Thyroid gland (tissue), 4 donors: ENCODE measurements at regions not wholly inside any gene's neighbourhood (a gene's known extent, or its start where the extent isn't known, plus 50 kb on each side); places are given as distances from the start of the nearest gene placed in this dataset.

ENCODE experiments used
- POLR2A ChIP-seq, 2 donors: fragments of 450-650 bp; IDR thresholded peaks; one replicate each; pipeline ENCODE4 v1.6.1; 2017; ENCODE audit warnings: antibody characterized with exemption in 2 of 2, mild to moderate bottlenecking in 2 of 2, moderate library complexity in 1 of 2
- TF ChIP-seq, protein P1 (sequence below), 6 experiments: fragments of 200-600 bp in 3 of 6; fragments of 450-650 bp in 3 of 6; sonication (generic) in 3 of 6; IDR thresholded peaks; one replicate each; pipeline ENCODE4 v1.5.1; 2016 to 2019; ENCODE audit warnings: antibody characterized with exemption in 6 of 6, mild to moderate bottlenecking in 2 of 6, inconsistent platforms in 1 of 6, moderate library complexity in 1 of 6

DNA sequence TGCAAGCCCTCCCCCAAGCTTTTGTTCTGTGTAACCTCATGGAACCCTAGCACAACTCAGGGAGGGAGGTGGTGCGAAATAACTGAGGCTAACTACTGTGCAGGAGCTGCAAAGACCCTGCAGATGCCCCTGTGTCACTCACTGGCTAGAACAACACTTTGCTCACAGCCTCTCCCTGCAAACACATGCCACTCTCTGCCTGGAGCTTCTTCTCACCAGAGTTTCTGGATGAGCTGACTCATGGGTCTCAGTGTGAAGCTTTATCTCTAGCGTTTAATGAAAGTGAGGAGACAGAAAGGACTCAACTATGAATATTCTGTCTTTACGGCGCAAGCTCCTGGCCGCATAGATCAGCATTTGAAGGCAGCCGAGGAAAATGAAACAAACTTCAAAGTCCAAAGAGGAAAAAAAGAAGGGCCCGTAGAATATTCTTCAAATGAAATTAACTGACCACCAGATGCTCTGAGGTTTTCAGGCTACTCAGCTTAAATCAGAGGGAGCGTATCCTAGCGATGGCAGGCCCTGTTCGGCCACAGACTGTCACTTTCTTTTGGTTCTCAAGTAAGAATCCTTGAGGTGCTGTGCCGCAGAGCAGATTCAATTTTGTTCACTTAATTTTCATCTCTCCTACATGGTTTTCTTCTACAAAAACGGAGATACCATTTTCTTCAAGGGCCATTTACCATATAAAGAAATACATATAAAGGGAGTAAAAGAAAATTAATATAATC, 77.7 kb upstream of the TAS2R1 start:
- TF ChIP-seq, protein P1, sequence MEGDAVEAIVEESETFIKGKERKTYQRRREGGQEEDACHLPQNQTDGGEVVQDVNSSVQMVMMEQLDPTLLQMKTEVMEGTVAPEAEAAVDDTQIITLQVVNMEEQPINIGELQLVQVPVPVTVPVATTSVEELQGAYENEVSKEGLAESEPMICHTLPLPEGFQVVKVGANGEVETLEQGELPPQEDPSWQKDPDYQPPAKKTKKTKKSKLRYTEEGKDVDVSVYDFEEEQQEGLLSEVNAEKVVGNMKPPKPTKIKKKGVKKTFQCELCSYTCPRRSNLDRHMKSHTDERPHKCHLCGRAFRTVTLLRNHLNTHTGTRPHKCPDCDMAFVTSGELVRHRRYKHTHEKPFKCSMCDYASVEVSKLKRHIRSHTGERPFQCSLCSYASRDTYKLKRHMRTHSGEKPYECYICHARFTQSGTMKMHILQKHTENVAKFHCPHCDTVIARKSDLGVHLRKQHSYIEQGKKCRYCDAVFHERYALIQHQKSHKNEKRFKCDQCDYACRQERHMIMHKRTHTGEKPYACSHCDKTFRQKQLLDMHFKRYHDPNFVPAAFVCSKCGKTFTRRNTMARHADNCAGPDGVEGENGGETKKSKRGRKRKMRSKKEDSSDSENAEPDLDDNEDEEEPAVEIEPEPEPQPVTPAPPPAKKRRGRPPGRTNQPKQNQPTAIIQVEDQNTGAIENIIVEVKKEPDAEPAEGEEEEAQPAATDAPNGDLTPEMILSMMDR (IDR thresholded peaks at IDR 0.05) = no peak
- TF ChIP-seq POLR2A (IDR thresholded peaks at IDR 0.05) = no peak
